RCC 7860 (cell line): ENCODE measurements at regions not wholly inside any gene's neighbourhood (a gene's known extent, or its start where the extent isn't known, plus 50 kb on each side); places are given as distances from the start of the nearest gene placed in this dataset.

Experiments
- DNase-seq: peaks from one replicate; pipeline ENCODE4 v3.0.0-alpha.2; 2015; ENCODE audit warnings: low spot score
- FAIRE-seq: peaks from 2 replicates; lab custom pipeline; 2012; peaks lifted over from hg19 to GRCh38; lab: Jason Lieb, UNC

GRCh38 chr6:92828788-92829187 is 590.6 kb downstream of the EPHA7 start:
- DNase-seq: no peak
- FAIRE-seq: no peak

- no peak for FAIRE-seq
Measured at GRCh38 chr6:92827104-92827503, 592.3 kb downstream of the EPHA7 start.

DNA sequence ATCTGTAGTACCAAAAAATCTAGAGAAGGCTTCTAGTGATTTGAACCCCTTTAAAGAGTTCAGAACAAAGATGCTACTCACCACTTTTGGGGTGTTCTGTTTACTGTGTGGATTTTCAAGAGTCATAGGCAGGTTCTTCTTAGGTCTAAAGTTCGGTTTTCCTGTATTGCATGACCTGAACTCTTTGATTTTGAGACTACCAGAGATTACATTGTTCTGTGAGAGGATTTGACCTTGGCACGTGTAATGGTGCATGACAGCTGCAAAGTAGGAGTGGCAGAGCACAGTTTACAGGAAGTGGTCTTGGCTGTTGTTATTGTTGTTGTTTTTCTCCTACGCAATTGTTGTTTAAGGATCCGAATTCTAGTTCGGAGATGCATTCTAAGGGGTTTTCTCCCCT is 592.7 kb downstream of the EPHA7 start:
- DNase-seq (no peak), FAIRE-seq (no peak)

More at GRCh38 chr6:92827104-92827503, 592.3 kb downstream of the EPHA7 start:
- no peak for DNase-seq

- DNase-seq (no peak), FAIRE-seq (no peak)
Measured at GRCh38 chr6:92822222-92822621, 597.1 kb downstream of the EPHA7 start.

GRCh38 chr6:92820601-92821000 is 598.8 kb downstream of the EPHA7 start:
- no peak for DNase-seq
- no peak for FAIRE-seq

GRCh38 chr6:92810913-92811312 is 608.4 kb downstream of the EPHA7 start:
- no peak for FAIRE-seq
- no peak for DNase-seq

GRCh38 chr6:92806254-92806653 is 613.1 kb downstream of the EPHA7 start:
- no peak for DNase-seq
- no peak for FAIRE-seq

- DNase-seq: no peak
- no peak for FAIRE-seq
Measured at GRCh38 chr6:92791403-92791802, 628.0 kb downstream of the EPHA7 start.

GRCh38 chr6:92790381-92790780 is 629.0 kb downstream of the EPHA7 start:
- FAIRE-seq (no peak), DNase-seq (no peak)

- FAIRE-seq (no peak), DNase-seq (no peak)
Measured at GRCh38 chr6:92784235-92784634, 635.1 kb downstream of the EPHA7 start.

DNA sequence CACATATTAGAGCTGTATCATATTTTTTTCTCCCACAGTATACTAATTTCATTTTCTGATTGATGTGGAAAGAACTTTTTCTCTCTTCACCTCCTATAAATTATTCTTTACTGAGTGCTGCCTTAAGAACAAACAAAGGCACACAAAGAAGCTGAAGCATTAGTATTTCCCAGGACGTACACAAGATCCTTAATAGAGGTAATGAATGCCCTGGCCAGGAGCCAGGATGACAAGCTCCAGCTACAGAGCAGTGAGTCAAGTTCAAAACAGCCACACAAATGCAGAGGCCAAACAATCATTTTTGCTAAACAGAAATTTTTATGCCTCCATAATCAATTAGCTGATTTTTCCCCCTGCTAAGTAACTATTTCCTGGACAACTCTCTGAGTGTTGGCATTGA is 639.6 kb downstream of the EPHA7 start:
- DNase-seq: no peak
- no peak for FAIRE-seq

DNA sequence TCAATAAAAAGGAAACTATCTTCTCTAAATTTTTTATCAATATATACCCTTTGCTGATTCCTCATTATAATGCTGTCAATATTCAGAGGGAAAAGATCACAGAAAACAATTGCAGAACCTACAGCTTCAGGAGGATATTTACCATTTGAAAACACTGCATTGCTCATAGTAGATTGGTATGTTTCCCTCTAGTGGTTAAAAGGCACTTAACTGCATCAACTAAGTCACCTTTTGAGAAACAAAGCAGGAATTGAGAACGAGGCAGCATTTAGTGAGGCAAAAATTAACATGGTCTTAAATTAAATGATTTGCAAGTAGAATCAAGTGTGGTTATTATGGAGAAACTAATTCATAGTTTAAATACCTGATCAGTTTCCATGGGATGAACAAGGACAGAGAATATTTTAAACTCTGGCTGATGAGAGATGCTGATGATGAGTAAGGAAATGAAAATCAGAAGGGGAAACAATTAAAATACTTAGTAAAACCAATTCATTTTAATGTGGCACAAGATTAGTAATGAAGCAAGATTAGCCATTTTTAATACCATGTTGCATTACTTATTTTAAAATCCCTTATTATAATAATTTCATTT is 642.1 kb downstream of the EPHA7 start:
- FAIRE-seq (no peak), DNase-seq (no peak)

GRCh38 chr6:92770540-92770939 is 648.8 kb downstream of the EPHA7 start:
- DNase-seq: no peak

DNA sequence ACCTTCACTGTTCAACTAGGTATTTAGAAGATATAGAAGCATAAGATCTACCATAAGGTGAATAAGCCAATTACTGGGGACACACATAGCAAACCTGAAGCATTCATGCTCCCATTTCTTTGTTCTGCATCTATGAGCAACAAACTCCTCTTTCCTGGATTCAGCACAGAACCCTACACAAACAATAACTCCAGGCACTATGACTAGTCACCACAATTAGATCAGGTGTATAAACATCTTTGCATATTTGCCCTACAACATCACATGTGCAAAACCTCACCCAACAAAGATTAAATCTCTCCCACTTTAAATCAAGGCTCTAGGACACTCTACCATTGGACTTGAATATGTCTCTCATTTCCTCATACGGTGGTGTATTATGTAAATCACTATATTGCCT is 652.3 kb downstream of the EPHA7 start:
- FAIRE-seq: no peak
- no peak for DNase-seq

More at GRCh38 chr6:92770540-92770939, 648.8 kb downstream of the EPHA7 start:
- no peak for FAIRE-seq

- DNase-seq (no peak), FAIRE-seq (no peak)
Measured at GRCh38 chr6:92763680-92764079, 655.7 kb downstream of the EPHA7 start.

- no peak for FAIRE-seq
Measured at GRCh38 chr6:92763274-92763584, 656.1 kb downstream of the EPHA7 start.

GRCh38 chr6:92762443-92763273 is 656.7 kb downstream of the EPHA7 start:
- FAIRE-seq: no peak
- DNase-seq: no peak

More at GRCh38 chr6:92763274-92763584, 656.1 kb downstream of the EPHA7 start:
- no peak for DNase-seq

DNA sequence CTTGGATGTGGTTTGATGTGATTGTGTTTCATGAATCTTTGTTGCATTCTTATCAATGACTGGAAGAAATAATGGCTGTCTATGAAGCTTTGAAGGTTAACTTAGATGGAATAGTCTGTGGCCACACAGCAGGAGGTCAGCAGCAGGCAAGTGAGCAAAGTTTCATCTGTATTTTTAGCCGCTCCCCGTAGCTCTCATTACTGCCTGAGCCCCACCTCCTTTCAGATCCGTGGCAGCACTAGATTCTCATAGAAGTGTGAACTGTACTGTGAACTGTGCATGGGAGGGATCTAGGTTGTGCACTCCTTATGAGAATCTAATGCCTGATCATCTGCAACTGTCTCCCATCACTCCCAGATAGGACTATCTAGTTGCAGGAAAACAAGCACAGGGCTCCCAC is 660.2 kb downstream of the EPHA7 start:
- FAIRE-seq (no peak), DNase-seq (no peak)

- no peak for FAIRE-seq
Measured at GRCh38 chr6:92757925-92758324, 661.4 kb downstream of the EPHA7 start.

DNA sequence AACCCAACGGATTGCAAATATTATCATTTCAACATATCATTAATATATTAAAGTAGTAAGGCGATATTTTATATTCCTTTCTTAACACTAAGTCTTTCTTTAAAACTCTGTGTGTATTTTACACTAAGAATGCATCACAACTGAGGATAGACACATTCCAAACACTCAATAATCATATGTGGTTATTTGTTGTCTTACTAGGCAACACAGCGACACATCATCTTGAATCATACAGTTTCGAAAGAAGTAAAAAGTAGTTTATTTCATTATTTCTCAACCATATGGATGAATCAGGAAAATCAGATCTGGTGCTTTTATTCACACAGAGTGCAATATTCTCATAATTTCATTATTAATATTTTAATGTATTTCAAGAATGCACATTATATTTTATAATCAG is 662.4 kb downstream of the EPHA7 start:
- FAIRE-seq (no peak), DNase-seq (no peak)

More at GRCh38 chr6:92757925-92758324, 661.4 kb downstream of the EPHA7 start:
- no peak for DNase-seq

DNA sequence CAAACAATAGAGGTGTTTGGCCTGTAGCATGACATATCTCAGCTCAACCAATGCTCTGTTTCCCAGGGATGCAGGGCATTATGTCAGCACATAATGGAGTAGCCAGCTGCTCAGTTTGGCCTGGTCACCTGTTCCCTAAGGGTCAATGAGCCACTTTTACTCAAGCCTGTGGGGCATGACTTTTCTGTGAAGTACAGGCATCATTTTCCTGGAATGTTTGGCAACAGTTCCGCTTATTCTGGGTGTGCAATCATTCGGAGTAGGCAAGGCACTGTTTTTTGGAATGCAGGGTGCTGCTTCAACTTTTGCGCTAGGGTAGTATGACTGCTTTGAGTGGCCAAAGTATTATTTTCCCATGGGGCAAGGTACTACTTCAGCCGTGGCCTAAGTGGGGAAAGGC is 665.4 kb downstream of the EPHA7 start:
- FAIRE-seq (no peak), DNase-seq (no peak)

GRCh38 chr6:92752114-92752513 is 667.2 kb downstream of the EPHA7 start:
- no peak for DNase-seq
- no peak for FAIRE-seq

GRCh38 chr6:92748131-92748530 is 671.2 kb downstream of the EPHA7 start:
- DNase-seq: no peak
- FAIRE-seq: no peak
